Ishikawa (cell line): ENCODE measurements at regions not wholly inside any gene's neighbourhood (a gene's known extent, or its start where the extent isn't known, plus 50 kb on each side); places are given as distances from the start of the nearest gene placed in this dataset.
A peak's percentile ranks its signal among the peaks of the same experiment; 100 is the strongest.

ENCODE experiments used
- CEBPB ChIP-seq: IDR thresholded peaks from 2 replicates; pipeline ENCODE4 v1.6.1; 2012
- CREB1 ChIP-seq: IDR thresholded peaks from 2 replicates; pipeline ENCODE4 v1.6.1; 2012; ENCODE audit warnings: low read depth
- EGR1 ChIP-seq: IDR thresholded peaks from 2 replicates; pipeline ENCODE4 v1.6.1; 2012
- EP300 ChIP-seq: IDR thresholded peaks from 2 replicates; pipeline ENCODE4 v1.6.1; 2012; ENCODE audit warnings: borderline replicate concordance
- FOXM1 ChIP-seq: IDR thresholded peaks from 2 replicates; pipeline ENCODE4 v1.6.1; 2012; ENCODE audit warnings: low read depth, borderline replicate concordance
- MAX ChIP-seq: IDR thresholded peaks from 2 replicates; pipeline ENCODE4 v1.6.1; 2012
- NFIC ChIP-seq: IDR thresholded peaks from 2 replicates; pipeline ENCODE4 v1.6.1; 2012
- RAD21 ChIP-seq: IDR thresholded peaks from 2 replicates; pipeline ENCODE4 v1.6.1; 2012; ENCODE audit warnings: low read depth
- REST ChIP-seq: IDR thresholded peaks from 2 replicates; pipeline ENCODE4 v1.6.1; 2012; ENCODE audit warnings: low read depth, mild to moderate bottlenecking
- TAF1 ChIP-seq: IDR thresholded peaks from 2 replicates; pipeline ENCODE4 v1.6.1; 2012; ENCODE audit warnings: low read depth, mild to moderate bottlenecking
- TCF12 ChIP-seq: IDR thresholded peaks from 2 replicates; pipeline ENCODE4 v1.6.1; 2012; ENCODE audit warnings: low read depth
- TEAD4 ChIP-seq: IDR thresholded peaks from 2 replicates; pipeline ENCODE4 v1.6.1; 2012
- YY1 ChIP-seq: IDR thresholded peaks from 2 replicates; pipeline ENCODE4 v1.6.1; 2012; ENCODE audit warnings: low read depth
- ZBTB7A ChIP-seq: IDR thresholded peaks from 2 replicates; pipeline ENCODE4 v1.6.1; 2012; ENCODE audit warnings: low read depth
- TF ChIP-seq, protein P1 (sequence below): IDR thresholded peaks from 2 replicates; pipeline ENCODE4 v1.6.1; 2012

GRCh38 chr10:130326954-130327353, 190.8 kb downstream of the GLRX3 start:
- TF ChIP-seq YY1, result no peak
- TF ChIP-seq TCF12, result no peak
- TF ChIP-seq FOXM1, result no peak
- no peak for TF ChIP-seq CREB1
- no peak for TF ChIP-seq TAF1
- no peak for TF ChIP-seq REST
- TF ChIP-seq, protein P1, sequence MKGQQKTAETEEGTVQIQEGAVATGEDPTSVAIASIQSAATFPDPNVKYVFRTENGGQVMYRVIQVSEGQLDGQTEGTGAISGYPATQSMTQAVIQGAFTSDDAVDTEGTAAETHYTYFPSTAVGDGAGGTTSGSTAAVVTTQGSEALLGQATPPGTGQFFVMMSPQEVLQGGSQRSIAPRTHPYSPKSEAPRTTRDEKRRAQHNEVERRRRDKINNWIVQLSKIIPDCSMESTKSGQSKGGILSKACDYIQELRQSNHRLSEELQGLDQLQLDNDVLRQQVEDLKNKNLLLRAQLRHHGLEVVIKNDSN, result no peak
- no peak for TF ChIP-seq RAD21
- TF ChIP-seq EP300, result no peak
- no peak for TF ChIP-seq NFIC
- no peak for TF ChIP-seq EGR1
- no peak for TF ChIP-seq ZBTB7A
- no peak for TF ChIP-seq MAX
- TF ChIP-seq CEBPB, result no peak
- no peak for TF ChIP-seq TEAD4

GRCh38 chr10:130329792-130330191, 193.6 kb downstream of the GLRX3 start:
- TF ChIP-seq ZBTB7A, result no peak
- TF ChIP-seq TAF1, result no peak
- no peak for TF ChIP-seq REST
- TF ChIP-seq RAD21, result no peak
- TF ChIP-seq EP300, result no peak
- no peak for TF ChIP-seq CEBPB
- no peak for TF ChIP-seq CREB1
- TF ChIP-seq, protein P1, result no peak
- no peak for TF ChIP-seq MAX
- TF ChIP-seq TCF12, result no peak
- no peak for TF ChIP-seq FOXM1

GRCh38 chr10:130333185-130333584, 197.0 kb downstream of the GLRX3 start:
- TF ChIP-seq REST, result no peak
- TF ChIP-seq RAD21, result peak; percentile 26; the same call in 1 of the 2 replicates

- no peak for TF ChIP-seq EGR1
- no peak for TF ChIP-seq TCF12
- TF ChIP-seq EP300, result no peak
- no peak for TF ChIP-seq YY1
- no peak for TF ChIP-seq MAX
- TF ChIP-seq TEAD4, result no peak
- TF ChIP-seq, protein P1, result no peak
- no peak for TF ChIP-seq TAF1
- TF ChIP-seq NFIC, result no peak
- no peak for TF ChIP-seq ZBTB7A
- TF ChIP-seq REST, result no peak
- no peak for TF ChIP-seq CEBPB
- TF ChIP-seq FOXM1, result no peak
- TF ChIP-seq RAD21, result no peak
- TF ChIP-seq CREB1, result no peak
Measured at GRCh38 chr10:130335336-130335735, 199.1 kb downstream of the GLRX3 start.
